ENCODE measurements at regions not wholly inside any gene's neighbourhood (a gene's known extent, or its start where the extent isn't known, plus 50 kb on each side); places are given as distances from the start of the nearest gene placed in this dataset.
"Not testable (repeated sequence)": the region's sequence is repeated elsewhere in the genome, so short reads cannot be mapped to it uniquely, and the experiment has no call there.

DNA sequence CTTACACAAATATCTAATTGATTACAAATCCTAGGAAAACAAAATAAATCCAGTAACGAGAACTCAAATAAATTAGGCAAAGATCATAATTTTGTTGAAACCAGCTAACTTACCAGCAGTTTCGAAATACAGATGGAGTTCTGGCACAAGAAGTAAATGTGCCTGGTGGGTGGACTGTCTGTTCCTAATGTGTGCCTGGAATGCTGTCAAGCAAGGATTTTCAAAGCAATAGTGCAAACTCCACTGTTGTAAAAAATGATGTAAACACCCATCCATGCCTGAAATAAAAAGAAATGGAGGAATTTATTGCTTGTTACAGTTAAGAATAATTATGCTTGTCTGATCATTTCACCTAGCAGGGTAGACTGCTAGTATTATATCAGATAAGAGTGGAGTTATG lies 423.9 kb upstream of the MAP2 start:
- Histone ChIP-seq H3K27me3 (no peaks in the 10 kb centered on the region), H3K36me3 (no peaks in the 10 kb centered on the region), H3K9me3 (no peaks in the 10 kb centered on the region), H3K4me3 (no peak overlapping the region), H3K27ac (no peak overlapping the region), H3K4me1 (no peaks in the 10 kb centered on the region)
- intact Hi-C loops (cut with DNase I), result no loop called here
- 45 to 47% methylated on average over 2 of the region's 2 CpGs for WGBS, 2 donors
- DNase-seq, result no peak
- TF ChIP-seq, protein P1, sequence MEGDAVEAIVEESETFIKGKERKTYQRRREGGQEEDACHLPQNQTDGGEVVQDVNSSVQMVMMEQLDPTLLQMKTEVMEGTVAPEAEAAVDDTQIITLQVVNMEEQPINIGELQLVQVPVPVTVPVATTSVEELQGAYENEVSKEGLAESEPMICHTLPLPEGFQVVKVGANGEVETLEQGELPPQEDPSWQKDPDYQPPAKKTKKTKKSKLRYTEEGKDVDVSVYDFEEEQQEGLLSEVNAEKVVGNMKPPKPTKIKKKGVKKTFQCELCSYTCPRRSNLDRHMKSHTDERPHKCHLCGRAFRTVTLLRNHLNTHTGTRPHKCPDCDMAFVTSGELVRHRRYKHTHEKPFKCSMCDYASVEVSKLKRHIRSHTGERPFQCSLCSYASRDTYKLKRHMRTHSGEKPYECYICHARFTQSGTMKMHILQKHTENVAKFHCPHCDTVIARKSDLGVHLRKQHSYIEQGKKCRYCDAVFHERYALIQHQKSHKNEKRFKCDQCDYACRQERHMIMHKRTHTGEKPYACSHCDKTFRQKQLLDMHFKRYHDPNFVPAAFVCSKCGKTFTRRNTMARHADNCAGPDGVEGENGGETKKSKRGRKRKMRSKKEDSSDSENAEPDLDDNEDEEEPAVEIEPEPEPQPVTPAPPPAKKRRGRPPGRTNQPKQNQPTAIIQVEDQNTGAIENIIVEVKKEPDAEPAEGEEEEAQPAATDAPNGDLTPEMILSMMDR (IDR thresholded peaks at IDR 0.05), result no peak
- no peak for TF ChIP-seq POLR2A (IDR thresholded peaks at IDR 0.05)

DNA sequence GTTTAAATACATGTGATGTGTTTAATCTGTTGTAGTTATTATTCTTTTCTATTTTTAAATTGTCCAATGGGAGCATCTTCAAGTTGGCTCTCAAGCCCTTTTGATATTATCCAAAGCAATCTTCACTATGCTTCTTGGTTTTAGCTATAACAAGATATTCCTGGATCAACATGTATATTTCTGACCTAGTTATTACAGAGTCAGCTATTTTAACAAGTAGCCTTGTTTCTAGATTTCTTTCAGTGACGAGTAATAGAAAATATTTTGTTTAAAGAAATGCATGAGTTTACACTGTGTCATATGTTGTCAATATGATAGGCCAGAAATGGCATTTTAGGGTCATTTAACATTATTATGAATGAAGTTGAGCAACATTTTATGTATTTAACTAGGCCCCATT lies 421.8 kb upstream of the MAP2 start:
- Histone ChIP-seq H3K36me3 (no peaks in the 10 kb centered on the region), H3K4me3 (no peak overlapping the region), H3K27me3 (no peaks in the 10 kb centered on the region), H3K9me3 (no peaks in the 10 kb centered on the region), H3K27ac (no peak overlapping the region), H3K4me1 (no peaks in the 10 kb centered on the region)
- WGBS, 2 donors, result 75 to 80% methylated on average over 1 of the region's 1 CpG
- intact Hi-C loops (cut with DNase I), result no loop called here
- TF ChIP-seq POLR2A (IDR thresholded peaks at IDR 0.05), result no peak
- TF ChIP-seq, protein P1 (IDR thresholded peaks at IDR 0.05), result no peak
- no peak for DNase-seq

DNA sequence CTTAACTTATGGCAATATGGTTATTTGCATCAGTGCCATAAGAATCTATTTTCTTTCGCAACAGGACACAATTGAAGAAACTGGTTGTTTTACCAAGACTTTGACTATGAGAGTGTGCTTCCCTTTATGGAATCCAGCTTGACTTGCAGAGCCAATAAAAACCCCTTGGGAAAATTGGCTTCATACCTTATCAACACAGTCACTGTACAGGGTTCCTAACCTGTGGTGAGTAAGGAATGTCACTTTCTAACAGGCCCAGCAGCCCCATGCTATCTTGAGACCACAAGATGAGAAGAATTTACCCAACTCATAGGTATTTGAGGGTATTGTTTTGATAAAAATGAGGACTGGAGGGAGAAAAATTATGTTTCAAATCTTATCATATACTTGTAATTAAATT lies 418.5 kb upstream of the MAP2 start:
- H3K4me1 ChIP-seq, result no peaks in the 10 kb centered on the region
- H3K27ac ChIP-seq, result no peak overlapping the region
- TF ChIP-seq, protein P1 (IDR thresholded peaks at IDR 0.05), result no peak
- TF ChIP-seq POLR2A (IDR thresholded peaks at IDR 0.05), result no peak
- no peak overlapping the region for H3K4me3 ChIP-seq
- WGBS, 2 donors, result 64 to 85% methylated on average over 1 of the region's 1 CpG
- no peaks in the 10 kb centered on the region for H3K9me3 ChIP-seq
- H3K27me3 ChIP-seq, result no peaks in the 10 kb centered on the region
- no peak for DNase-seq
- H3K36me3 ChIP-seq, result no peaks in the 10 kb centered on the region
- intact Hi-C loops (cut with DNase I), result no loop called here

DNA sequence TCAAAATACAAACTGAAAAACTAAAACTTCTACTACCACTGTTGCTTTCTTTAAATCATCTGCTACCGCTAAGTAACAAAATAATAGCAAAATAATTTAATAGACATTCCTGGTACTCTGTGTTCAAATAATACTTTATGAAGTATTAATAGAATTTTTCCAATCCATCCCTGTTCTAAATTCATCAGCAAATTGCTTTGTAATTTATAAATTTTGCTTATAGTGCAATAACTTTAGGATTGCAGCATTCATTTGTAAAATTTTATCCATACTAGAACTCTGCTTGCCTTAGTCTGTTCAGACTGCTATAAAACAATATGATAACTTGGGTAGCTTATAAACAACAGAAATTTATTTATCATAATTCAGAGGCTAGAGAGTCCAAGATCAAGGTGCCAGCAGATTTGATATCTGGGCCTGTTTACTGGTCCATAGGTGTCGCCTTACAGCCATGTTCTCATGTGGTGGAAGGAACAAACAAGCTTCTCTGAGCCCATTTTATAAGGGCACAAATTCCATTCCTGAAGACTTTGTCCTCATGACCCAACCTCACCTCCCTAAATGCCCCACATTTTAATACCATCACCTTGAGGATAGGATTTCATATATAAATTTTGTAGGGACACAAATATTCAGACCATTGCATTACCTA lies 415.1 kb upstream of the MAP2 start:
- H3K4me3 ChIP-seq, result no peak overlapping the region
- intact Hi-C loops (cut with DNase I), result no loop called here

DNA sequence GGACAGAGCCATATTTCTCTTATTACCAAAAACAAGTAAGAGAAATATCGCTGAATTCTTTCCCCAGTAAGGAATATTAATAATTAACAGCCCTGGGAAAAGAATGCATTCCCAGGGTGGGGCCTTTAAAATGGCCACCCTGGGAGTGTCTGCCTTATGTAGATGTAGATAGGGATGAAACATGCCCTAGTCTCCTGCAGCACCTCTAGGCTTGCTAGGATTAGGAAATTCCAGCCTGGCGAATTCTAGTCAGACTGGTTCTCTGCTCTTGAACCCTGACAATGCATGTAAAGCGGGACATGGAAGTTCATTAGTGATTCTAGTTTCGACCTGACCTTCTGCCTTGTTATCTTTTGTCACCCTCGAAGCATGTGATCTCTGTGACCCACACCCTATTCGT lies 405.2 kb upstream of the MAP2 start:
- H3K4me1 ChIP-seq; DNase-seq; H3K4me3 ChIP-seq; H3K27ac ChIP-seq; H3K9me3 ChIP-seq; intact Hi-C loops (cut with DNase I); H3K27me3 ChIP-seq; H3K36me3 ChIP-seq: not testable (repeated sequence)
- 70 to 72% methylated on average over 6 of the region's 6 CpGs for WGBS, 2 donors

More for the DNA sequence above, 415.1 kb upstream of the MAP2 start:
- H3K27me3 ChIP-seq, result no peaks in the 10 kb centered on the region
- TF ChIP-seq POLR2A (IDR thresholded peaks at IDR 0.05), result no peak
- TF ChIP-seq, protein P1 (IDR thresholded peaks at IDR 0.05), result no peak
- H3K27ac ChIP-seq, result no peak overlapping the region
- no peaks in the 10 kb centered on the region for H3K9me3 ChIP-seq
- 87 to 88% methylated on average over 2 of the region's 2 CpGs for WGBS, 2 donors
- no peak for DNase-seq
- H3K4me1 ChIP-seq, result no peaks in the 10 kb centered on the region
- no peaks in the 10 kb centered on the region for H3K36me3 ChIP-seq

DNA sequence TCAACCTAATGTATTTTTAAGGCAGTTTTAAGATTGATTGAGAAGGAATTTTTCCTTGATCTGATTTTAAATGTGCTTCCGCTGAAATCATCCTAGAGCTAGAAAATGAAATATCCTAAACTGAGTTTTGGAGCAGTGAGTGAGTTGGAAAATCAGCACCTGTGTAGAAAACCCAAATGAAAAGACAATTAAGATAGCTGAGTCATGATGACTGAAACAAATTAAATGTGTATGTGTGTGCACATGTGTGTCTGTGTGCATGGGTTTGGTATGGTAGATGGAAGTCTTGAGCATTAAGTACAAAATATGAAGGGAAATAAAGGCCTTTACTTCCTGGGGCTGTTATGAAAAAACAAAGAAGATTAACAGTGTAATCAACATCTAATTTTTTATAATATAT lies 394.6 kb upstream of the MAP2 start:
- H3K4me3 ChIP-seq, result no peak overlapping the region
- DNase-seq, result no peak
- H3K9me3 ChIP-seq, result no peaks in the 10 kb centered on the region
- WGBS, 2 donors, result 92 to 94% methylated on average over 1 of the region's 1 CpG
- TF ChIP-seq, protein P1 (IDR thresholded peaks at IDR 0.05), result no peak
- TF ChIP-seq POLR2A (IDR thresholded peaks at IDR 0.05), result no peak
- H3K27me3 ChIP-seq, result no peaks in the 10 kb centered on the region
- intact Hi-C loops (cut with DNase I), result no loop called here
- no peaks in the 10 kb centered on the region for H3K36me3 ChIP-seq
- no peak overlapping the region for H3K27ac ChIP-seq
- H3K4me1 ChIP-seq, result no peaks in the 10 kb centered on the region

All from esophagus squamous epithelium (tissue), 5 donors.